A549 (cell line): ENCODE measurements at regions not wholly inside any gene's neighbourhood (a gene's known extent, or its start where the extent isn't known, plus 50 kb on each side); places are given as distances from the start of the nearest gene placed in this dataset.

ENCODE experiments used
- CHD2 ChIP-seq: fragments of 150-350 bp; IDR thresholded peaks from 2 replicates; pipeline ENCODE4 v1.6.1; 2014; ENCODE audit warnings: low read length; ENCODE audit not compliant: partially characterized antibody
- CHD4 ChIP-seq: fragments of 200-600 bp; sonication (generic); IDR thresholded peaks from 2 replicates; pipeline ENCODE4 v1.6.1; 2016; ENCODE audit warnings: antibody characterized with exemption, mild to moderate bottlenecking, borderline replicate concordance
- CTCF ChIP-seq: fragments of >200 bp; sonication (Bioruptor Twin); formaldehyde crosslinking; IDR thresholded peaks from 3 replicates; pipeline ENCODE4 v1.5.1; 2016
- FOSL2 ChIP-seq, 2 experiments: fragments of 450-650 bp in 1 of 2; fragments of >200 bp in 1 of 2; sonication (Bioruptor Twin) in 1 of 2; formaldehyde crosslinking; IDR thresholded peaks; 2 replicates each; pipeline versions ENCODE4 v1.5.0 to v1.6.1; 2016 to 2020; ENCODE audit warnings: mild to moderate bottlenecking in 1 of 2, moderate library complexity in 1 of 2
- HDAC2 ChIP-seq: fragments of 200-600 bp; sonication (generic); IDR thresholded peaks from 2 replicates; pipeline ENCODE4 v1.6.1; 2016
- HMGXB4 ChIP-seq: fragments of 250-450 bp; sonication (Bioruptor Pico); IDR thresholded peaks from 2 replicates; pipeline ENCODE4 v1.5.0; 2021; ENCODE audit warnings: mild to moderate bottlenecking, moderate library complexity, borderline replicate concordance
- NR3C1 ChIP-seq: fragments of >200 bp; sonication (Bioruptor Twin); formaldehyde crosslinking; IDR thresholded peaks from 3 replicates; pipeline ENCODE4 v1.6.1; 2017
- PHF8 ChIP-seq: fragments of 200-600 bp; sonication (generic); IDR thresholded peaks from 2 replicates; pipeline ENCODE4 v1.6.1; 2016; ENCODE audit warnings: low read depth, mild to moderate bottlenecking, antibody characterized with exemption, moderate library complexity, borderline replicate concordance
- SMC3 ChIP-seq: fragments of >200 bp; sonication (Bioruptor Twin); formaldehyde crosslinking; IDR thresholded peaks from 3 replicates; pipeline ENCODE4 v1.6.1; 2018; ENCODE audit warnings: inconsistent platforms
- USF2 ChIP-seq: fragments of 450-650 bp; IDR thresholded peaks from 2 replicates; pipeline ENCODE4 v1.6.1; 2014; ENCODE audit warnings: antibody characterized with exemption

GRCh38 chr5:105172918-105173317 lies 1610.3 kb upstream of the NUDT12 start:
- no peak for TF ChIP-seq FOSL2 (IDR thresholded peaks at IDR 0.05)
- TF ChIP-seq FOSL2 (CRISPR knock-in tag; IDR thresholded peaks at IDR 0.05): no peak
- no peak for TF ChIP-seq NR3C1
- TF ChIP-seq CHD4: no peak
- TF ChIP-seq PHF8: no peak
- TF ChIP-seq CTCF: no peak
- TF ChIP-seq HDAC2: no peak
- TF ChIP-seq USF2: no peak
- no peak for TF ChIP-seq SMC3
- TF ChIP-seq HMGXB4 (CRISPR knock-in tag): no peak
- no peak for TF ChIP-seq CHD2
